Fibroblast of villous mesenchyme (primary cell): ENCODE measurements at regions not wholly inside any gene's neighbourhood (a gene's known extent, or its start where the extent isn't known, plus 50 kb on each side); places are given as distances from the start of the nearest gene placed in this dataset.
A peak's percentile ranks its signal among the peaks of the same experiment; 100 is the strongest.

Source experiments
- DNase-seq: peaks from one replicate; pipeline ENCODE4 v3.0.0-alpha.2; 2010; ENCODE audit warnings: low read depth
- H3K4me3 ChIP-seq: 2 replicates; pipeline ENCODE4 v1.5.1; 2011; ENCODE audit warnings: low read depth, mild to moderate bottlenecking, low read length
- TF ChIP-seq, protein P1 (sequence below): IDR thresholded peaks from 2 replicates; pipeline ENCODE4 v1.5.1; 2012; ENCODE audit warnings: low read depth, mild to moderate bottlenecking, low read length; ENCODE audit not compliant: insufficient read depth

DNA sequence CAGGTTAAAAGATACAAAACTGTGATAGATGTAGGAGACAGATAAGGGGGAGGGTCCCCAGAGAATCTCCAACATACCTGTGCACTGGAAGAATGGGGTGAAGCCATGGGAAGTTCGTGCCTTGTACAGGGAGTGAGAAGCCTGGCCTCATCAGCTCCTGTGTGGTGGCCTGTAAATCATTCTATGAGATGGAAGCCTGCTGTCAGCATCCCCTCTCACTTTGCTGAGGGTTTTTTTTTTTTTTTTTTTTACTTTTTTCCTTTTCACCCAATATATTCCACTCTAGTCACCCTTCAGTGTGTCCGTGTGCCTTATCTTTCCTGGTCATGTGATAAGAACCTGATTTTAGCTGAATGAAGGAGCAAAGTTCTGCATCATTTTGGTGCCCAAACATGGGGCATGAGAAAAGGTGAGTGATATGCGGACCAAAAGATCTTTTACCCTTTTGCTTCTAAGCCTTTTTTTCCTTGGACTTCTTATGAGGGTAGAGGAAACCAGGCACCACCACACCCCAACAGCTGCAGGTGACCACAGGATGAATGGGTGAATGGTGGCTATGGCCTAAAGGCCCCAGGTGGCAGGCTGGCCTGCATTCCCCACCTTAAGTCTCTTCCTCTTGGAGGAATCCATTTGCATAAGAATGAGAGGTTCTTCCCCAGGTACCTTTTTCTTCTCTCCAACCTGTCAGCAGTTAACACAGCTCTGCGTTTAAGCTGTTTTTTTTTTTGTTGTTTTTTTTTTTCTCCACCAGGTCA lies 1345.0 kb downstream of the NSUN3 start:
- TF ChIP-seq, protein P1, sequence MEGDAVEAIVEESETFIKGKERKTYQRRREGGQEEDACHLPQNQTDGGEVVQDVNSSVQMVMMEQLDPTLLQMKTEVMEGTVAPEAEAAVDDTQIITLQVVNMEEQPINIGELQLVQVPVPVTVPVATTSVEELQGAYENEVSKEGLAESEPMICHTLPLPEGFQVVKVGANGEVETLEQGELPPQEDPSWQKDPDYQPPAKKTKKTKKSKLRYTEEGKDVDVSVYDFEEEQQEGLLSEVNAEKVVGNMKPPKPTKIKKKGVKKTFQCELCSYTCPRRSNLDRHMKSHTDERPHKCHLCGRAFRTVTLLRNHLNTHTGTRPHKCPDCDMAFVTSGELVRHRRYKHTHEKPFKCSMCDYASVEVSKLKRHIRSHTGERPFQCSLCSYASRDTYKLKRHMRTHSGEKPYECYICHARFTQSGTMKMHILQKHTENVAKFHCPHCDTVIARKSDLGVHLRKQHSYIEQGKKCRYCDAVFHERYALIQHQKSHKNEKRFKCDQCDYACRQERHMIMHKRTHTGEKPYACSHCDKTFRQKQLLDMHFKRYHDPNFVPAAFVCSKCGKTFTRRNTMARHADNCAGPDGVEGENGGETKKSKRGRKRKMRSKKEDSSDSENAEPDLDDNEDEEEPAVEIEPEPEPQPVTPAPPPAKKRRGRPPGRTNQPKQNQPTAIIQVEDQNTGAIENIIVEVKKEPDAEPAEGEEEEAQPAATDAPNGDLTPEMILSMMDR, result no peak
- DNase-seq, result no peak
- no peak overlapping the region for H3K4me3 ChIP-seq

DNA sequence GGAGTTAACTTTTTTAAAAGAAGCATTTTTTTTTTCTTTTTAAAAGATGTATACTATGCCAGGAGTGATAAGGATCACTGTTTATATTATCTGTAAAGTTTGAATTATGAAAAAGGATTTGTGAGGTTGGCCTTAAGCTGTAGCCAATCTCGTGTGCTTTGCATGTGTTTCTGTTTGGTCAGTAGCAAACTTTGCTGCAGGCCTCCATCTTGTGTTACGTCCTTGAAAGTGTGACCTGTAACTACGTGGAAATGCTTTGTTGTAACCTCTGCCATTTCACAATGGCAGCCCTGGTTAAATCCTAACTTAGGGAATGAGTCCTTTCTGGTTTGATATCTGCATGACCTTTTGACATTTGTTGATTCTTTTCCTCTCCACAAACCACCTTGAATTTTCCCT lies 1345.6 kb downstream of the NSUN3 start:
- TF ChIP-seq, protein P1, result no peak
- H3K4me3 ChIP-seq, result no peak overlapping the region
- DNase-seq, result no peak

- no peak overlapping the region for H3K4me3 ChIP-seq
- TF ChIP-seq, protein P1, result no peak
- DNase-seq, result no peak
These were observed 1355.4 kb downstream of the NSUN3 start for GRCh38 chr3:95418251-95418650.

DNA sequence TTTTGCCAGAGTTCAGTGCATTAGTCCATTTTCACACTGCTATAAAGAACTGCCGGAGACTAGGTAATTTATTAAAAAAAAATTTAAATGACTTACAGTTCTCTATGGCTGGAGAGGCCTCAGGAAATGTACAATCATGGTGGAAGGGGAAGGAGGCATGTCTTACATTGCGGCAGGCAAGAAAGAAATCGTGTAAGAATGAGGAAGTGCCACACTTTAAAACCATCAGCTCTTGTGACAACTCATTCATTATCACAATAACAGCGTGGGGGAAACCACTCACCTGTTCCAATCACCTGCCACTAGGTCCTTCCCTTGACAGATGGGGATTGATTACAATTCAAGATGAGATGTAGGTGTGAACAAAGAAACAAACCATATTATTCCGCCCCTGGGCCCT lies 1361.4 kb downstream of the NSUN3 start:
- H3K4me3 ChIP-seq, result no peak overlapping the region
- TF ChIP-seq, protein P1, result no peak
- DNase-seq, result no peak

DNA sequence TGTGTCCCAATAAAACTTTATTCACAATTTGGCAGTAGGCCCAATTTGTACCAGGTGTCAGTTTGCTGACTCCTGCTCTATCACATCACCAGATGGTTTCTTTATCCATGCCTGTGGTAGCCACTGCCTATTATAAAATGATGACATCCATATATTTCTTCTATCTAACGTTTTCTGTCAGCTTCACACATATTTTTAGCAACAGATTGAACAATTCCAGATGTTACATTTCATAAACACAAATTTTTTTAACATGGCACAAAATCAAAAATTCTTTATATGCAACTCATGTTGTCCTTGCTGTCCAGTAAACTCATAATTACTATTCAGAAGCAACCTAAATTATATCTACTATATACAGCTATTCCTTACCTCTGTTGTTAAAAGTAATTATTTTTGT lies 1371.6 kb downstream of the NSUN3 start:
- no peak overlapping the region for H3K4me3 ChIP-seq
- TF ChIP-seq, protein P1, result no peak
- DNase-seq, result peak; percentile 2

DNA sequence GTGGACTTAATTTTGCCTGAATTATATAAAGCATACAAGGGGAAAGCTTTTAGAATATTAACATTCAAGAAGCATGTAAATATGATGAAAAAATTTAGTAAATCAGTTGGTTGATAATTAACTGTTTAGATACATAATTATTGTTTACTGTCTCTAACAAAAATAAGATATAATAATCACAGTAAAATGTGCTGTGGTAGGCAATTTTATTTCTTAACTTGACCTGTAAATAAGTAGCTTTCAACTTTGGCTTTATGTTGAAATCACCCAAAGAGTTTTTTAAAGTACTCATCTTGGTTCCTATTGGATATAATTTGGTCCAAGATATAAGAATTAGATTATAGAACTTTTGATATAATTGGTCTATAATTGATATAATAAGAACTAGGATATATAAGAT lies 1374.5 kb downstream of the NSUN3 start:
- DNase-seq, result no peak
- no peak overlapping the region for H3K4me3 ChIP-seq
- TF ChIP-seq, protein P1, result no peak

- DNase-seq, result no peak
- TF ChIP-seq, protein P1, result no peak
These were observed 1375.4 kb downstream of the NSUN3 start for GRCh38 chr3:95438274-95438673.

More at GRCh38 chr3:95438274-95438673, 1375.4 kb downstream of the NSUN3 start:
- H3K4me3 ChIP-seq, result no peak overlapping the region
